Nephron progenitor cell (in vitro differentiated cells): ENCODE measurements at regions not wholly inside any gene's neighbourhood (a gene's known extent, or its start where the extent isn't known, plus 50 kb on each side); places are given as distances from the start of the nearest gene placed in this dataset.

ENCODE experiments used
- DNase-seq: peaks from one replicate; pipeline ENCODE4 v3.0.0; 2021
- H3K27ac Mint-ChIP-seq: 2 replicates; pipeline ENCODE4 v1.8.0; 2021; ENCODE audit warnings: mild to moderate bottlenecking, moderate library complexity, mixed read lengths
- H3K27me3 Mint-ChIP-seq: 2 replicates; pipeline ENCODE4 v1.8.0; 2021; ENCODE audit warnings: mild to moderate bottlenecking, low read depth, mixed read lengths; ENCODE audit not compliant: poor library complexity
- H3K36me3 Mint-ChIP-seq: 2 replicates; pipeline ENCODE4 v1.8.0; 2021; ENCODE audit warnings: low read depth, mixed read lengths
- H3K4me1 Mint-ChIP-seq: 2 replicates; pipeline ENCODE4 v1.8.0; 2021; ENCODE audit warnings: mixed read lengths
- H3K4me3 Mint-ChIP-seq: 2 replicates; pipeline ENCODE4 v1.8.0; 2021; ENCODE audit warnings: mild to moderate bottlenecking, moderate library complexity, mixed read lengths
- H3K9me3 Mint-ChIP-seq: 2 replicates; pipeline ENCODE4 v1.8.0; 2021; ENCODE audit warnings: mild to moderate bottlenecking, moderate library complexity, mixed read lengths
- TF ChIP-seq, protein P1 (sequence below): fragments of 200-600 bp; sonication (generic); IDR thresholded peaks from 2 replicates; pipeline ENCODE4 v1.5.0; 2021; ENCODE audit warnings: antibody characterized with exemption

DNA sequence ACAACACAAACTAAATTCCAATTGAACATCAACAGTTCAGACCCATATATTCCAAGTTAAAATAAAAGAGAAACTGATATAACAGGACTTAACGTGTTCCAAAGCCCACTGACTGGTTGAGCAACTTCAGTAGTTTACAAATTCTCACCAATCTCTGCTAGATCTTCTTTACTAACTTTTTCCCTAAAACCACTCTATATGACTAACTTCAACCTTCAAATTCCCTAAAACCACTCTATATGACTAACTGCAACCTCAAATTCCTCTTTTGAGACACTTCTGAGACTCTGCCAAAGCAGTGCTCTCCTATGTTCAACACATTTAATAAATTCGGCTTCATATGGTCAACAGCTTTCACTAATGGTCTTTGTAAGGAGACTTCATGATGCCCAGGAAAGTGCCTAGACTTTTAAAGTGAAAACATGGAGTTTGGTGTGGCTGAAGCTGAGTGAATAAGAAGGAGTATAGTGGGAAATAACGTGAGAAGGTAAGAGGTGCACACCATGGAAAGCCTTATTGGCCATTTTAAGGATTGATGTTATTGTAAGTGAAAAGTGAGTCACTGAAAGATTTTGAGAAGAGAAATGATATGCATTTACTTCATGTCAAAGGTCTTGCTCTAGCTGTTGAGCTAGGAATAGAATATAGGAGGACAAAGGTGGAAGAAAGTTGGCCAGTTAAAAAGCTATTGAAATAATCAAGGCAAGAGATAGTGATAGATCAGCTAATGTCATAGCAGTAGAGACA, 134.0 kb upstream of the HCRTR2 start:
- H3K27ac Mint-ChIP-seq, result no peak overlapping the region

DNA sequence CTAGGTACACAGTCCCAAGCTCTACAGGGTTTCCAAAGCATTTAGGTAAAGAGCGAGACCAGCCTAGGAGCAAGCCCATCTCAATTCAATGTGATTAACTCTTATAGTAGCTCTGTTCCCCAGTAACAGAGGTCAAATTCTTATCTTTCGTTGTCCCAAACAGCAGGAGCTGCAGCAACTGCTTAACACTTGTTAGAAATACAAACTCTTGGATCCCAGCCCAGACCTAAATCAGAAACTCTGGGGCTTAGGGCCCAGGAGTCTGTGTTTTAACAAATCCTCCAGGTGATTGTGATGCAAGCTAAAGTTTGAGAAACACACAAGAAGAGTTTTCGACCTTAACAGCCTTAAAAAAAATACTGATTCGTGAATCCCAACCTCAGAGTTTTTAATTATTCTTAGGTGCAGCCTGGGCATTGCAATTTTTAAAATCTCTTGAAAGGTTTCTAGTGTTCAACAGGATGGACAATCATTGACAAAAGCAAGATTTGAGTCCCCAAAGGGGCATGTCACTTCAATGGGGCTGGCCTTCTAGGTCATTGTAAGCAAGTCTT, 127.4 kb upstream of the HCRTR2 start:
- H3K36me3 Mint-ChIP-seq, result no peaks in the 10 kb centered on the region

More for the DNA sequence above, 134.0 kb upstream of the HCRTR2 start:
- no peaks in the 10 kb centered on the region for H3K9me3 Mint-ChIP-seq
- H3K27me3 Mint-ChIP-seq, result peaks cover 3% of the 10 kb centered on the region
- no peaks in the 10 kb centered on the region for H3K36me3 Mint-ChIP-seq
- no peak overlapping the region for H3K4me3 Mint-ChIP-seq
- no peak for DNase-seq
- H3K4me1 Mint-ChIP-seq, result no peaks in the 10 kb centered on the region
- TF ChIP-seq, protein P1, sequence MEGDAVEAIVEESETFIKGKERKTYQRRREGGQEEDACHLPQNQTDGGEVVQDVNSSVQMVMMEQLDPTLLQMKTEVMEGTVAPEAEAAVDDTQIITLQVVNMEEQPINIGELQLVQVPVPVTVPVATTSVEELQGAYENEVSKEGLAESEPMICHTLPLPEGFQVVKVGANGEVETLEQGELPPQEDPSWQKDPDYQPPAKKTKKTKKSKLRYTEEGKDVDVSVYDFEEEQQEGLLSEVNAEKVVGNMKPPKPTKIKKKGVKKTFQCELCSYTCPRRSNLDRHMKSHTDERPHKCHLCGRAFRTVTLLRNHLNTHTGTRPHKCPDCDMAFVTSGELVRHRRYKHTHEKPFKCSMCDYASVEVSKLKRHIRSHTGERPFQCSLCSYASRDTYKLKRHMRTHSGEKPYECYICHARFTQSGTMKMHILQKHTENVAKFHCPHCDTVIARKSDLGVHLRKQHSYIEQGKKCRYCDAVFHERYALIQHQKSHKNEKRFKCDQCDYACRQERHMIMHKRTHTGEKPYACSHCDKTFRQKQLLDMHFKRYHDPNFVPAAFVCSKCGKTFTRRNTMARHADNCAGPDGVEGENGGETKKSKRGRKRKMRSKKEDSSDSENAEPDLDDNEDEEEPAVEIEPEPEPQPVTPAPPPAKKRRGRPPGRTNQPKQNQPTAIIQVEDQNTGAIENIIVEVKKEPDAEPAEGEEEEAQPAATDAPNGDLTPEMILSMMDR, result no peak

DNA sequence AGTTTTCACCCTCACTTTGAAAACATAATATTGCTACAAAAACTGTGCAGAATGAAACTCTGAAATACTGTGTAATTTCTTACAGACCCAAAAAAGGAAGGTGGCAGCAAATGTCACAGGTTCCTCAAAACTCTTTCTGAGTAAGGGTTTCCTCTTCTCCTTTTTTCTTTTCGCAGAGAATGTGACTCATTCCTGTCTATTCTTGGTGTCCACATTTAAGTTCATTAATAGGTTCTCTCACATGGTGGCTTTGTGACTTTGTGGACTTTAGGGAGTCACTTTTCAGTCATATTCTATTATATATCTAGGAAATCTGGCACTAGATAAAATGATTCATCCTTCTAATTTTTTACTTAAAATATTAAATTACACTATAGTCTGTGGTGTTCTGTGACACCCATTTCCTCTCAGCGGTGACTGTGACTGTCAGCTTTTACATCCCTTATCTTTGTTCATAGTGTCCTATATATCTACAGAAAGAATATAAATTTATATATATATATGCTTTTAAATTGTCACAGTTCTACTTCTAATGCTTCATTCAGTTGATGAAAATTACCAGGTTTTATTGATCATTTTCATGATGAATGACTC, 126.8 kb upstream of the HCRTR2 start:
- Mint-ChIP-seq H3K4me3 (no peak overlapping the region), H3K36me3 (no peaks in the 10 kb centered on the region), H3K27me3 (peaks cover 3% of the 10 kb centered on the region), H3K27ac (no peak overlapping the region), H3K9me3 (no peaks in the 10 kb centered on the region), H3K4me1 (no peaks in the 10 kb centered on the region)
- TF ChIP-seq, protein P1, result no peak
- no peak for DNase-seq

More for the DNA sequence above, 127.4 kb upstream of the HCRTR2 start:
- Mint-ChIP-seq H3K4me1 (no peaks in the 10 kb centered on the region), H3K9me3 (no peaks in the 10 kb centered on the region), H3K27me3 (peaks cover 3% of the 10 kb centered on the region), H3K4me3 (no peak overlapping the region), H3K27ac (no peak overlapping the region)
- TF ChIP-seq, protein P1, result no peak
- no peak for DNase-seq

DNA sequence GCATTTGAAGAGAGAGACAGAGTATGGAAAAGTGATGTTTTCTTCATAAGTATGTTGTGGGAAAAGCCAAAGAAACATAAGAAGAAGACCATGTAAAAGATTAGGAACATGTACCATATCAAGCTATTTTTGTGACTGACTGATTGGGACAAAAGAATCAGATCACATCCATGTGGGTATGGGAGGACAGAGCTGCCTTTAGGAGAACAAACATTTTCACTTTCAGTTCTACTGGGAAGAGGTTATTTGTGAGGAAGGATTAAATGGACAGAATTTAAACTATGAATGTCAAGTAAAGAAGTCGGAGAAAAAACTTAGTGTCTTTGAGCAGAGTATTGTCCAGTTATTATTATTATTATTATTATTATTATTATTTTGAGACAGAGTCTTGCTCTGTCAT, 124.4 kb upstream of the HCRTR2 start:
- TF ChIP-seq, protein P1, result no peak
- H3K36me3 Mint-ChIP-seq, result no peaks in the 10 kb centered on the region
- H3K9me3 Mint-ChIP-seq, result no peaks in the 10 kb centered on the region
- H3K27ac Mint-ChIP-seq, result no peak overlapping the region
- H3K4me1 Mint-ChIP-seq, result no peaks in the 10 kb centered on the region
- H3K27me3 Mint-ChIP-seq, result no peaks in the 10 kb centered on the region
- no peak for DNase-seq
- H3K4me3 Mint-ChIP-seq, result no peak overlapping the region

GRCh38 chr6:55052846-55053245, 121.5 kb upstream of the HCRTR2 start:
- Mint-ChIP-seq H3K4me1 (no peaks in the 10 kb centered on the region), H3K36me3 (no peaks in the 10 kb centered on the region), H3K4me3 (no peak overlapping the region), H3K27me3 (no peaks in the 10 kb centered on the region), H3K27ac (no peak overlapping the region), H3K9me3 (no peaks in the 10 kb centered on the region)
- TF ChIP-seq, protein P1, result no peak
- no peak for DNase-seq
